Peyer's patch (tissue), 4 donors: ENCODE measurements at regions not wholly inside any gene's neighbourhood (a gene's known extent, or its start where the extent isn't known, plus 50 kb on each side); places are given as distances from the start of the nearest gene placed in this dataset.

Experiments
- DNase-seq, 3 donors: peaks; one replicate each; pipeline ENCODE4 v3.0.0-alpha.2; 2017 to 2019
- H3K27ac ChIP-seq, 4 donors: fragments of 200-600 bp; sonication (generic); one replicate each; pipeline ENCODE4 v1.5.1; 2016 to 2019
- H3K27me3 ChIP-seq, 2 donors: fragments of 200-600 bp; sonication (generic); one replicate each; pipeline ENCODE4 v1.5.1; 2019
- H3K36me3 ChIP-seq, 3 donors: fragments of 200-600 bp; sonication (generic); one replicate each; pipeline ENCODE4 v1.5.1; 2016 to 2019
- H3K4me1 ChIP-seq, 4 donors: fragments of 200-600 bp; sonication (generic); one replicate each; pipeline ENCODE4 v1.5.1; 2016 to 2019
- H3K4me3 ChIP-seq, 4 donors: fragments of 200-600 bp; sonication (generic); 1 replicate in 3 of 4; 2 replicates in 1 of 4; pipeline ENCODE4 v1.5.1; 2016 to 2019; ENCODE audit warnings: mild to moderate bottlenecking in 1 of 4
- H3K9me3 ChIP-seq, 4 donors: fragments of 200-600 bp; sonication (generic); one replicate each; pipeline ENCODE4 v1.5.1; 2016 to 2019; ENCODE audit warnings: mild to moderate bottlenecking in 1 of 4
- CTCF ChIP-seq, 6 experiments: fragments of 450-650 bp in 4 of 6; fragments of 200-600 bp in 2 of 6; sonication (generic) in 1 of 6; IDR thresholded peaks; one replicate each; pipeline ENCODE4 v1.5.1; 2017 to 2019; ENCODE audit warnings: antibody characterized with exemption in 6 of 6, mild to moderate bottlenecking in 3 of 6, moderate library complexity in 1 of 6
- POLR2A ChIP-seq, 2 donors: fragments of 450-650 bp; IDR thresholded peaks; one replicate each; pipeline ENCODE4 v1.5.1; 2017; ENCODE audit warnings: antibody characterized with exemption in 2 of 2, mild to moderate bottlenecking in 2 of 2, moderate library complexity in 2 of 2

- Histone ChIP-seq H3K9me3 (no peaks in the 10 kb centered on the region), H3K27me3 (no peaks in the 10 kb centered on the region), H3K4me1 (no peaks in the 10 kb centered on the region), H3K4me3 (no peak overlapping the region), H3K36me3 (no peaks in the 10 kb centered on the region), H3K27ac (no peak overlapping the region)
- TF ChIP-seq CTCF (IDR thresholded peaks at IDR 0.05) (no peak), POLR2A (IDR thresholded peaks at IDR 0.05) (no peak)
- DNase-seq: no peak
Measured at GRCh38 chr19:28940751-28941500, 272.0 kb downstream of the UQCRFS1 start.

DNA sequence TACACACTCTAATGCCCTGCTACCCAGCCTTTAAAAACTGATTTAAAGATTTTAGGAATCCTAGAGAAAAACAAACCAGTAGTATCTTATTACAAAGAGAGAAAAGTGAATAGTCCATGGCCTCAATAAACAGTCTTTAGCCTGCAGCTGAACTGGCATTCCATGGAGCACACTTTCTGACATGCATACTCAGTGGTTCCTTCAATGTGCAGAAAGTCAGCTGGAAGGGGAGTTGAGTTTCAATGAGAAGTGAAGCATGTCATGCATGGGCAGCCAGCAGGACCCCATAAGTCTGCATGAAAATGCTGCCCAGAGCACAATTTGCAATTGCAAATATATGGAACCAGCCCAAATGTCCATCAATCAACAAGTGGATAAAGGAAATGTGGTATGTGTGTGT is 273.7 kb downstream of the UQCRFS1 start:
- TF ChIP-seq CTCF (IDR thresholded peaks at IDR 0.05) (no peak), POLR2A (IDR thresholded peaks at IDR 0.05) (no peak)
- no peak for DNase-seq
- H3K9me3 ChIP-seq: no peaks in the 10 kb centered on the region
- no peaks in the 10 kb centered on the region for H3K27me3 ChIP-seq
- H3K27ac ChIP-seq: no peak overlapping the region
- H3K36me3 ChIP-seq: no peaks in the 10 kb centered on the region
- H3K4me3 ChIP-seq: no peak overlapping the region
- H3K4me1 ChIP-seq: no peaks in the 10 kb centered on the region

DNA sequence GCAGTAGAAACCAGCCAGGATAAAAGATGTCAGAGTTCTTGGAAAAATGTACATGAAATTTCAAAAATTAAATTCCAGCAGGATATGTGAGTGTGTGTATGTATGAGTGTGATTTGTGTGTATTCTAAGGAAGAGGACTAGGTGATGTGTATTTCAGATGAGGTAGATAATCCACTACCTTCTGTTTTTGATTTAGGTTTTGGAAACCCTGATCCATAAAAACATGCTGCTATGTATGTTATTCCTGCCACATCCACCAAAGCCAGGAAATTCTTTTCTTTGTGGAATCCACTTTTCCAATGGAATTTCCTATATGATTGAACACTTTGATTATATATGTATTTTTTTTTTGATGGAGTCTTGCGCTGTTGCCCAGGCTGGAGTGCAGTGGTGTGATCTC is 276.9 kb downstream of the UQCRFS1 start:
- no peaks in the 10 kb centered on the region for H3K36me3 ChIP-seq
- no peak overlapping the region for H3K4me3 ChIP-seq
- no peak for DNase-seq
- TF ChIP-seq CTCF (IDR thresholded peaks at IDR 0.05) (no peak), POLR2A (IDR thresholded peaks at IDR 0.05) (no peak)
- no peak overlapping the region for H3K27ac ChIP-seq
- H3K4me1 ChIP-seq: no peaks in the 10 kb centered on the region
- H3K9me3 ChIP-seq: no peaks in the 10 kb centered on the region
- no peaks in the 10 kb centered on the region for H3K27me3 ChIP-seq

- no peaks in the 10 kb centered on the region for H3K36me3 ChIP-seq
- no peak overlapping the region for H3K4me3 ChIP-seq
- TF ChIP-seq CTCF (IDR thresholded peaks at IDR 0.05) (no peak), POLR2A (IDR thresholded peaks at IDR 0.05) (no peak)
- no peak for DNase-seq
- no peaks in the 10 kb centered on the region for H3K9me3 ChIP-seq
- no peaks in the 10 kb centered on the region for H3K4me1 ChIP-seq
- no peaks in the 10 kb centered on the region for H3K27me3 ChIP-seq
- no peak overlapping the region for H3K27ac ChIP-seq
Measured at GRCh38 chr19:28934631-28935030, 278.3 kb downstream of the UQCRFS1 start.

DNA sequence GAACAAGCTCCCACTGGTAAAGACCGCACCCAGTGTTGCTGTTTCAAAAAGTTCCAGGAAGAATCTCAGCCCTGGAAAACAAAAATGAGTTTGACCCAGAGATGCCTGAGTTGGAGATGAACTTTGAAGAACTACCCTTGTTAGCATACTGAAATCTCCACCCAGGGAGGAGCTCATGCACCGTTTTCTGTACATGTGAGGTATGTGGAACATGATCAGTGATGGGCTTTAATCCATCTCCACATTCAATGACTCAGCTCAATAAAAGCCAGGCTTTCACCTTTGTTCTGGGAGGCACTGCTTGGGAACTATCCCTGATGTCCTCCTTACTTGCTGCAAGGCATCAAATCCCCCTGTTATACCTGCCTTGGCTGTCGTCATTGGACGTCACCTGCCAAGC is 279.9 kb downstream of the UQCRFS1 start:
- Histone ChIP-seq H3K9me3 (no peaks in the 10 kb centered on the region), H3K4me3 (no peak overlapping the region), H3K27ac (no peak overlapping the region), H3K36me3 (no peaks in the 10 kb centered on the region), H3K27me3 (no peaks in the 10 kb centered on the region), H3K4me1 (no peaks in the 10 kb centered on the region)
- DNase-seq: no peak
- TF ChIP-seq POLR2A (IDR thresholded peaks at IDR 0.05): no peak
- no peak for TF ChIP-seq CTCF (IDR thresholded peaks at IDR 0.05)

GRCh38 chr19:28932446-28932845 is 280.5 kb downstream of the UQCRFS1 start:
- Histone ChIP-seq H3K27me3 (no peaks in the 10 kb centered on the region), H3K27ac (no peak overlapping the region), H3K4me3 (no peak overlapping the region), H3K36me3 (no peaks in the 10 kb centered on the region), H3K4me1 (no peaks in the 10 kb centered on the region), H3K9me3 (no peaks in the 10 kb centered on the region)
- no peak for DNase-seq
- TF ChIP-seq CTCF (IDR thresholded peaks at IDR 0.05) (no peak), POLR2A (IDR thresholded peaks at IDR 0.05) (no peak)
